ENCODE measurements at regions not wholly inside any gene's neighbourhood (a gene's known extent, or its start where the extent isn't known, plus 50 kb on each side); places are given as distances from the start of the nearest gene placed in this dataset.
A peak's percentile ranks its signal among the peaks of the same experiment; 100 is the strongest.

DNA sequence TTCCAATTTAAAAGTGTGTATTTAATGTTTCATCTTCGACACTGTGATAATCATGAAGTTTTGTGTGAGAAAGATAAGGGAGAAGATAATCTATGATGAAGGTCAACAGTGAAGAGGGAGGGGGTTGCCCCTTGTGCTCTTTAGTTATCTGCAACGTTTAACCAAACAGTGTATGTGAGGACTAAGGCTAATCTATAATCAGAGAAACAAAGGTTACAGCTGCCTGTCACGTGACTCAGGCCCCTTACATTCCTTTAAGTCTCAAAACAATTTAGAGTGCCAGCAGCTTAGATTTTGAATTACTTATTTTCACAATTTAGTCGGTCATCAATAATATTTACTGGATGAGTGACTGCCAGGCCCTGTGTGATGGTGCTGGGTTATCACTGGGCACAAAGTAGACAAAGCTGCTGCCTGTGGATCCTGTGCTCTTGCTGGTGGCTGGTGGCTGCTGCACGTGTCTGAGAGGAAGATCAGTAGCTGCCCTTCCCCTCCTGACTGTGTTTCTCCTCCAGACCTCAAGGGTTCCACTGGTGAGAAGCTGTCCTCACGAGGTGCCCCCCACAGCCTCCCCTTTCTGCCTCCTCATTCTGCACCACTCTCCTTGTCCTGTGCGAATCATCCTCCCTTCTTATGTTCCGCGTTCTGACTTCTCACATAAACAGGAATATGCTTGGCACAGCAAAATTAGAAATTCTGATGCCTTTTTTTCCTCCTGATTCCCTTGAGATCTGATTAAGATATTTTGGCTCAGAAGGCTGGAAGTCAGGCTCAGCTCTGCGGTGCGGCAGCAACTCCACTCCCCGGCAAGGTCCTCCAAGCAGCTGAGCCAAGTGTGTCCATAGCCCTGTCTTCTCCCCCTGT is 331.1 kb upstream of the B3GAT1 start (continued):
- TF ChIP-seq MXI1 (IDR thresholded peaks at IDR 0.05; ENCODE audit: borderline replicate concordance, low read depth, low read length) (no peak), RARG (CRISPR knock-in tag; IDR thresholded peaks at IDR 0.05; ENCODE audit: low read depth) (no peak), HOMEZ (CRISPR knock-in tag; IDR thresholded peaks at IDR 0.05; ENCODE audit: low read depth) (no peak), RFX1 (IDR thresholded peaks at IDR 0.05) (no peak), POLR2AphosphoS5 (IDR thresholded peaks at IDR 0.05; ENCODE audit: low read depth, low read length) (no peak), BORCS8-MEF2B (CRISPR knock-in tag; IDR thresholded peaks at IDR 0.05) (no peak), ZNF121 (CRISPR knock-in tag; IDR thresholded peaks at IDR 0.05) (no peak), SP5 (CRISPR knock-in tag; IDR thresholded peaks at IDR 0.05; ENCODE audit: borderline replicate concordance, low read depth) (no peak), JUND (CRISPR knock-in tag; IDR thresholded peaks at IDR 0.05) (no peak; the same call in 1 of the 2 replicates), TFDP1 (CRISPR knock-in tag; IDR thresholded peaks at IDR 0.05; ENCODE audit: borderline replicate concordance) (no peak), ZNF776 (CRISPR knock-in tag; IDR thresholded peaks at IDR 0.05) (no peak), ZNF274 (CRISPR knock-in tag; IDR thresholded peaks at IDR 0.05) (no peak), CCDC6 (CRISPR knock-in tag; IDR thresholded peaks at IDR 0.05) (no peak), TARDBP (CRISPR knock-in tag; IDR thresholded peaks at IDR 0.05) (peak; percentile 77), ZNF740 (CRISPR knock-in tag; IDR thresholded peaks at IDR 0.05) (no peak), NR2F2 (IDR thresholded peaks at IDR 0.05; ENCODE audit: borderline replicate concordance, low read depth) (peak; percentile 86; the same call in 1 of the 2 replicates), RBM22 (optimal IDR thresholded peaks at IDR 0.05; ENCODE audit: low read length) (no peak), MIER2 (CRISPR knock-in tag; IDR thresholded peaks at IDR 0.05) (no peak)
- TF ChIP-seq, protein P1, sequence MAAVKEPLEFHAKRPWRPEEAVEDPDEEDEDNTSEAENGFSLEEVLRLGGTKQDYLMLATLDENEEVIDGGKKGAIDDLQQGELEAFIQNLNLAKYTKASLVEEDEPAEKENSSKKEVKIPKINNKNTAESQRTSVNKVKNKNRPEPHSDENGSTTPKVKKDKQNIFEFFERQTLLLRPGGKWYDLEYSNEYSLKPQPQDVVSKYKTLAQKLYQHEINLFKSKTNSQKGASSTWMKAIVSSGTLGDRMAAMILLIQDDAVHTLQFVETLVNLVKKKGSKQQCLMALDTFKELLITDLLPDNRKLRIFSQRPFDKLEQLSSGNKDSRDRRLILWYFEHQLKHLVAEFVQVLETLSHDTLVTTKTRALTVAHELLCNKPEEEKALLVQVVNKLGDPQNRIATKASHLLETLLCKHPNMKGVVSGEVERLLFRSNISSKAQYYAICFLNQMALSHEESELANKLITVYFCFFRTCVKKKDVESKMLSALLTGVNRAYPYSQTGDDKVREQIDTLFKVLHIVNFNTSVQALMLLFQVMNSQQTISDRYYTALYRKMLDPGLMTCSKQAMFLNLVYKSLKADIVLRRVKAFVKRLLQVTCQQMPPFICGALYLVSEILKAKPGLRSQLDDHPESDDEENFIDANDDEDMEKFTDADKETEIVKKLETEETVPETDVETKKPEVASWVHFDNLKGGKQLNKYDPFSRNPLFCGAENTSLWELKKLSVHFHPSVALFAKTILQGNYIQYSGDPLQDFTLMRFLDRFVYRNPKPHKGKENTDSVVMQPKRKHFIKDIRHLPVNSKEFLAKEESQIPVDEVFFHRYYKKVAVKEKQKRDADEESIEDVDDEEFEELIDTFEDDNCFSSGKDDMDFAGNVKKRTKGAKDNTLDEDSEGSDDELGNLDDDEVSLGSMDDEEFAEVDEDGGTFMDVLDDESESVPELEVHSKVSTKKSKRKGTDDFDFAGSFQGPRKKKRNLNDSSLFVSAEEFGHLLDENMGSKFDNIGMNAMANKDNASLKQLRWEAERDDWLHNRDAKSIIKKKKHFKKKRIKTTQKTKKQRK (IDR thresholded peaks at IDR 0.05; ENCODE audit: low read length) = no peak
- TF ChIP-seq, protein P2, sequence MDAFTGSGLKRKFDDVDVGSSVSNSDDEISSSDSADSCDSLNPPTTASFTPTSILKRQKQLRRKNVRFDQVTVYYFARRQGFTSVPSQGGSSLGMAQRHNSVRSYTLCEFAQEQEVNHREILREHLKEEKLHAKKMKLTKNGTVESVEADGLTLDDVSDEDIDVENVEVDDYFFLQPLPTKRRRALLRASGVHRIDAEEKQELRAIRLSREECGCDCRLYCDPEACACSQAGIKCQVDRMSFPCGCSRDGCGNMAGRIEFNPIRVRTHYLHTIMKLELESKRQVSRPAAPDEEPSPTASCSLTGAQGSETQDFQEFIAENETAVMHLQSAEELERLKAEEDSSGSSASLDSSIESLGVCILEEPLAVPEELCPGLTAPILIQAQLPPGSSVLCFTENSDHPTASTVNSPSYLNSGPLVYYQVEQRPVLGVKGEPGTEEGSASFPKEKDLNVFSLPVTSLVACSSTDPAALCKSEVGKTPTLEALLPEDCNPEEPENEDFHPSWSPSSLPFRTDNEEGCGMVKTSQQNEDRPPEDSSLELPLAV (CRISPR knock-in tag; conservative IDR thresholded peaks at IDR 0.05; ENCODE audit: low read depth) = no peak
- TF ChIP-seq, protein P3, sequence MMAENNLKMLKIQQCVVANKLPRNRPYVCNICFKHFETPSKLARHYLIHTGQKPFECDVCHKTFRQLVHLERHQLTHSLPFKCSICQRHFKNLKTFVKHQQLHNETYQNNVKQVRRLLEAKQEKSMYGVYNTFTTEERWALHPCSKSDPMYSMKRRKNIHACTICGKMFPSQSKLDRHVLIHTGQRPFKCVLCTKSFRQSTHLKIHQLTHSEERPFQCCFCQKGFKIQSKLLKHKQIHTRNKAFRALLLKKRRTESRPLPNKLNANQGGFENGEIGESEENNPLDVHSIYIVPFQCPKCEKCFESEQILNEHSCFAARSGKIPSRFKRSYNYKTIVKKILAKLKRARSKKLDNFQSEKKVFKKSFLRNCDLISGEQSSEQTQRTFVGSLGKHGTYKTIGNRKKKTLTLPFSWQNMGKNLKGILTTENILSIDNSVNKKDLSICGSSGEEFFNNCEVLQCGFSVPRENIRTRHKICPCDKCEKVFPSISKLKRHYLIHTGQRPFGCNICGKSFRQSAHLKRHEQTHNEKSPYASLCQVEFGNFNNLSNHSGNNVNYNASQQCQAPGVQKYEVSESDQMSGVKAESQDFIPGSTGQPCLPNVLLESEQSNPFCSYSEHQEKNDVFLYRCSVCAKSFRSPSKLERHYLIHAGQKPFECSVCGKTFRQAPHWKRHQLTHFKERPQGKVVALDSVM (CRISPR knock-in tag; IDR thresholded peaks at IDR 0.05) = no peak
